Prostate gland (tissue), 2 donors: ENCODE measurements at regions not wholly inside any gene's neighbourhood (a gene's known extent, or its start where the extent isn't known, plus 50 kb on each side); places are given as distances from the start of the nearest gene placed in this dataset.

ENCODE experiments used
- CTCF ChIP-seq, 4 experiments: fragments of 200-600 bp in 2 of 4; fragments of 450-650 bp in 2 of 4; sonication (generic) in 2 of 4; IDR thresholded peaks; 1 replicate in 3 of 4; 2 replicates in 1 of 4; pipeline ENCODE4 v1.5.1; 2016 to 2019; ENCODE audit warnings: antibody characterized with exemption in 4 of 4, mild to moderate bottlenecking in 2 of 4, moderate library complexity in 2 of 4
- POLR2A ChIP-seq: fragments of 450-650 bp; IDR thresholded peaks from one replicate; pipeline ENCODE4 v1.6.1; 2016; ENCODE audit warnings: antibody characterized with exemption, mild to moderate bottlenecking
- POLR2AphosphoS5 ChIP-seq: sonication (generic); formaldehyde crosslinking; IDR thresholded peaks from one replicate; pipeline ENCODE4 v1.6.1; 2017; ENCODE audit warnings: antibody characterized with exemption

- no peak for TF ChIP-seq POLR2A
- TF ChIP-seq CTCF (IDR thresholded peaks at IDR 0.05) = no peak
- no peak for TF ChIP-seq POLR2AphosphoS5
These were observed 125.6 kb downstream of the HRH4 start for GRCh38 chr18:24585996-24586566.
